ENCODE measurements at regions not wholly inside any gene's neighbourhood (a gene's known extent, or its start where the extent isn't known, plus 50 kb on each side); places are given as distances from the start of the nearest gene placed in this dataset.
"Not testable (repeated sequence)": the region's sequence is repeated elsewhere in the genome, so short reads cannot be mapped to it uniquely, and the experiment has no call there.

- FAIRE-seq (peak; percentile 67), DNase-seq (ENCODE audit: insufficient read length) (no peak)
- TF ChIP-seq TAF1 (IDR thresholded peaks at IDR 0.05; ENCODE audit: borderline replicate concordance, low read depth, low read length), result no peak
- TF ChIP-seq POLR2AphosphoS5 (IDR thresholded peaks at IDR 0.05; ENCODE audit: low read depth, low read length), result no peak
- no peak for TF ChIP-seq POLR2A (IDR thresholded peaks at IDR 0.05; ENCODE audit: low read depth, low read length)
Measured at GRCh38 chr5:87195616-87196015, 72.1 kb upstream of the RASA1 start.

- TF ChIP-seq POLR2AphosphoS5 (IDR thresholded peaks at IDR 0.05; ENCODE audit: low read depth, low read length), result no peak
- TF ChIP-seq POLR2A (IDR thresholded peaks at IDR 0.05; ENCODE audit: low read depth, low read length), result no peak
- TF ChIP-seq TAF1 (IDR thresholded peaks at IDR 0.05; ENCODE audit: borderline replicate concordance, low read depth, low read length), result no peak
- FAIRE-seq (no peak), DNase-seq (ENCODE audit: insufficient read length) (no peak)
Measured at GRCh38 chr5:87198010-87198409, 69.7 kb upstream of the RASA1 start.

GRCh38 chr5:87199246-87199645 lies 68.4 kb upstream of the RASA1 start:
- DNase-seq (ENCODE audit: insufficient read length); FAIRE-seq: not testable (repeated sequence)

- not testable (repeated sequence) for FAIRE-seq; DNase-seq (ENCODE audit: insufficient read length)
Measured at GRCh38 chr5:87199704-87200103, 68.0 kb upstream of the RASA1 start.

- no peak for TF ChIP-seq POLR2AphosphoS5 (IDR thresholded peaks at IDR 0.05; ENCODE audit: low read depth, low read length)
- no peak for TF ChIP-seq TAF1 (IDR thresholded peaks at IDR 0.05; ENCODE audit: borderline replicate concordance, low read depth, low read length)
- TF ChIP-seq POLR2A (IDR thresholded peaks at IDR 0.05; ENCODE audit: low read depth, low read length), result no peak
- FAIRE-seq, result no peak
- no peak for DNase-seq (ENCODE audit: insufficient read length)
Measured at GRCh38 chr5:87210076-87210475, 57.6 kb upstream of the RASA1 start.

DNA sequence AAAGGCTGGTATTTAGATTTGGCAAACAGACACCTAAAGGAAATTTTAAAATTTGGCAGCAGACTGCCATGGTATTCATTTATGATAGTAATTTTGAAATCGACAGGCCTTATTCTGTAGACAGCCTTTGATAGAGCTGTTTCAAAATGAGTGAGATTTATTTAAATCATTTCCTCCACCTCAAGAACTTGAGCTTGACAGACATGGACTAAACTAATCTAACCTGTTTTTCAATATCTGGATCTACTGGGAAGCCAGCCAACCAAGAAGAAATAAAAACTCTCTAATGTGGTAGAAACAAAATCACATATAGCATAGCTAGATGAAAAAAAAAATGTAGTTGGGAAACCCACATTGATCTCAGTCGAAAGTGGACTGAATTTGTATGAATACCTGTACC lies 56.9 kb upstream of the RASA1 start:
- DNase-seq (ENCODE audit: insufficient read length) (no peak), FAIRE-seq (peak; percentile 38)
- TF ChIP-seq POLR2AphosphoS5 (IDR thresholded peaks at IDR 0.05; ENCODE audit: low read depth, low read length) (no peak), POLR2A (IDR thresholded peaks at IDR 0.05; ENCODE audit: low read depth, low read length) (no peak), TAF1 (IDR thresholded peaks at IDR 0.05; ENCODE audit: borderline replicate concordance, low read depth, low read length) (no peak)

- DNase-seq (ENCODE audit: insufficient read length) (no peak), FAIRE-seq (no peak)
- TF ChIP-seq POLR2AphosphoS5 (IDR thresholded peaks at IDR 0.05; ENCODE audit: low read depth, low read length) (no peak), TAF1 (IDR thresholded peaks at IDR 0.05; ENCODE audit: borderline replicate concordance, low read depth, low read length) (no peak), POLR2A (IDR thresholded peaks at IDR 0.05; ENCODE audit: low read depth, low read length) (no peak)
Measured at GRCh38 chr5:87211676-87212075, 56.0 kb upstream of the RASA1 start.

- not testable (repeated sequence) for DNase-seq (ENCODE audit: insufficient read length); FAIRE-seq
Measured at GRCh38 chr5:87212183-87212582, 55.5 kb upstream of the RASA1 start.

DNA sequence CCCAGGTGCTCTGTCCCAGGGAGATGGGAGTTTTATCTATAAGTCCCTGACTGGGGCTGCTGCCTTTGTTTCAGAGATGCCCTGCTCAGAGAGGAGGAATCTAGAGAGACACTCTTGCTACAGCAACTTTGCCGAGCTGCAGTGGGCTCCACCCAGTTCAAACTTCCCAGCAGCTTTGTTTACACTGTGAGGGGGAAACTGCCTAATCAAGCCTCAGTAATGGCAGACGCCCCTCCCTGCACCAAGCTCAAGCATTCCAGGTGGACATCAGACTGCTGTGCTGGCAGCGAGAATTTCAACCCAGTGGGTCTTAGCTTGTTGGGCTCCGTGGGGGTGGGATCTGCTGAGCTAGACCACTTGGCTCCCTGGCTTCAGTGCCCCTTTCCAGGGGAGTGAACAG lies 50.2 kb upstream of the RASA1 start:
- DNase-seq (ENCODE audit: insufficient read length); FAIRE-seq: not testable (repeated sequence)
